ENCODE measurements at regions not wholly inside any gene's neighbourhood (a gene's known extent, or its start where the extent isn't known, plus 50 kb on each side); places are given as distances from the start of the nearest gene placed in this dataset.

GRCh38 chr10:29816801-29817558, 182.2 kb upstream of the SVIL start:
- TF ChIP-seq ZNF772 (CRISPR knock-in tag; IDR thresholded peaks at IDR 0.05) (no peak), JUNB (CRISPR knock-in tag; IDR thresholded peaks at IDR 0.05; ENCODE audit: borderline replicate concordance) (no peak), ARID2 (CRISPR knock-in tag; IDR thresholded peaks at IDR 0.05; ENCODE audit: borderline replicate concordance) (no peak)
